SU-DHL-6 (cell line): ENCODE measurements at regions not wholly inside any gene's neighbourhood (a gene's known extent, or its start where the extent isn't known, plus 50 kb on each side); places are given as distances from the start of the nearest gene placed in this dataset.

ENCODE experiments used
- EZH2phosphoT487 ChIP-seq: fragments of 200-600 bp; sonication (generic), shearing (Covaris generic); conservative IDR thresholded peaks from 2 replicates; pipeline ENCODE4 v1.6.1; 2018; ENCODE audit warnings: mild to moderate bottlenecking, antibody characterized with exemption, low read length, moderate library complexity, mixed read lengths
- TF ChIP-seq, protein P1 (sequence below): fragments of 200-600 bp; sonication (generic); IDR thresholded peaks from one replicate; pipeline ENCODE4 v1.5.1; 2017; ENCODE audit warnings: antibody characterized with exemption, mild to moderate bottlenecking, low read length, moderate library complexity; ENCODE audit not compliant: insufficient read depth, poor library complexity, severe bottlenecking

DNA sequence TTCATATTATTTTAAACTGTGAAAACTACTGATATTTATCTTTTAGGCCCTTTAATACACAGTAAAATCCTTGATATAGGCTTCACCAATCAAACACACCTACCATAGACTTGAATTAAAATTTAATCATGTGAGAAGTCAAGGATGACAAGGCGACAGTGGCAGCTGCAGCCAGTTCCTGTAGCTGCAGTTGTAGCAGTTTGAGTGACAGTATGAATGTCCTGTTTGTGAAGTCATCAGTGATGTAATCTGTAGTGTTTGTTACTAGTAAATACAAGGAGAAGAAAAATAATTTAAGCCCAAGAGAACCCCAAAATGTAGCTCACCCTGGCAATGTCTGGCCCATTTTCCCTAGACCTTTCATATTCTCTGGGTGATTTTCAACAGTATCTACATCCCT, 897.0 kb downstream of the SLITRK6 start:
- TF ChIP-seq, protein P1, sequence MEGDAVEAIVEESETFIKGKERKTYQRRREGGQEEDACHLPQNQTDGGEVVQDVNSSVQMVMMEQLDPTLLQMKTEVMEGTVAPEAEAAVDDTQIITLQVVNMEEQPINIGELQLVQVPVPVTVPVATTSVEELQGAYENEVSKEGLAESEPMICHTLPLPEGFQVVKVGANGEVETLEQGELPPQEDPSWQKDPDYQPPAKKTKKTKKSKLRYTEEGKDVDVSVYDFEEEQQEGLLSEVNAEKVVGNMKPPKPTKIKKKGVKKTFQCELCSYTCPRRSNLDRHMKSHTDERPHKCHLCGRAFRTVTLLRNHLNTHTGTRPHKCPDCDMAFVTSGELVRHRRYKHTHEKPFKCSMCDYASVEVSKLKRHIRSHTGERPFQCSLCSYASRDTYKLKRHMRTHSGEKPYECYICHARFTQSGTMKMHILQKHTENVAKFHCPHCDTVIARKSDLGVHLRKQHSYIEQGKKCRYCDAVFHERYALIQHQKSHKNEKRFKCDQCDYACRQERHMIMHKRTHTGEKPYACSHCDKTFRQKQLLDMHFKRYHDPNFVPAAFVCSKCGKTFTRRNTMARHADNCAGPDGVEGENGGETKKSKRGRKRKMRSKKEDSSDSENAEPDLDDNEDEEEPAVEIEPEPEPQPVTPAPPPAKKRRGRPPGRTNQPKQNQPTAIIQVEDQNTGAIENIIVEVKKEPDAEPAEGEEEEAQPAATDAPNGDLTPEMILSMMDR: no peak
- no peak for TF ChIP-seq EZH2phosphoT487
